ENCODE measurements at regions not wholly inside any gene's neighbourhood (a gene's known extent, or its start where the extent isn't known, plus 50 kb on each side); places are given as distances from the start of the nearest gene placed in this dataset.

GRCh38 chr9:119761812-119762211, 392.6 kb upstream of the BRINP1 start:
- TF ChIP-seq CTCF (IDR thresholded peaks at IDR 0.05) = no peak
- TF ChIP-seq POLR2A (IDR thresholded peaks at IDR 0.05) = no peak
